Fibroblast of lung (primary cell): ENCODE measurements at regions not wholly inside any gene's neighbourhood (a gene's known extent, or its start where the extent isn't known, plus 50 kb on each side); places are given as distances from the start of the nearest gene placed in this dataset.

Source experiments
- EZH2 ChIP-seq: IDR thresholded peaks from 2 replicates; pipeline ENCODE4 v1.5.1; 2012; ENCODE audit warnings: low read length, control low read depth, mild to moderate bottlenecking; ENCODE audit errors: missing control alignments
- TF ChIP-seq, protein P1 (sequence below), 2 donors: IDR thresholded peaks in 1 of 2; conservative IDR thresholded peaks in 1 of 2; 1 replicate in 1 of 2; 2 replicates in 1 of 2; pipeline ENCODE4 v1.5.1; 2011 to 2012; ENCODE audit warnings: low read length in 2 of 2, control low read depth in 1 of 2, inconsistent platforms in 1 of 2, low read depth in 1 of 2, mild to moderate bottlenecking in 1 of 2

DNA sequence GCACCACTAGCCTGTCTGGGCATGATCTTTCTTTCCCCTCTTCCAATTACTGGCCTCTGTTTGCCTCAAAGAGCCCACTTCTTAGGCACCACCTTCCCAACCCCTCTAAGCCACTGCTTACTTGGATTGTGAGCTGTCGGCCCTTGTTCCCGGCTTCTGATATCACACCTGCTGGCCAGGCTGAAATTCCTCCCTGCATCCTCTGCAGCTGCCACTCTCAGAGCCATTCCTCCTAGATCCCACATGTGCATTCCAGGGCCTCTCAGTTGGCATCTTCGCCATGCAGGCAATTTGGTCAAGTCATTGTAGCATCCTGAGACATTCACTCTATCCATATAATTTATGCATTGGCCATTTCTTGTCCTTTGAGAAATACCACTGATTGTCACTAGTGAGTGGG, 135.9 kb downstream of the OLIG3 start:
- TF ChIP-seq, protein P1, sequence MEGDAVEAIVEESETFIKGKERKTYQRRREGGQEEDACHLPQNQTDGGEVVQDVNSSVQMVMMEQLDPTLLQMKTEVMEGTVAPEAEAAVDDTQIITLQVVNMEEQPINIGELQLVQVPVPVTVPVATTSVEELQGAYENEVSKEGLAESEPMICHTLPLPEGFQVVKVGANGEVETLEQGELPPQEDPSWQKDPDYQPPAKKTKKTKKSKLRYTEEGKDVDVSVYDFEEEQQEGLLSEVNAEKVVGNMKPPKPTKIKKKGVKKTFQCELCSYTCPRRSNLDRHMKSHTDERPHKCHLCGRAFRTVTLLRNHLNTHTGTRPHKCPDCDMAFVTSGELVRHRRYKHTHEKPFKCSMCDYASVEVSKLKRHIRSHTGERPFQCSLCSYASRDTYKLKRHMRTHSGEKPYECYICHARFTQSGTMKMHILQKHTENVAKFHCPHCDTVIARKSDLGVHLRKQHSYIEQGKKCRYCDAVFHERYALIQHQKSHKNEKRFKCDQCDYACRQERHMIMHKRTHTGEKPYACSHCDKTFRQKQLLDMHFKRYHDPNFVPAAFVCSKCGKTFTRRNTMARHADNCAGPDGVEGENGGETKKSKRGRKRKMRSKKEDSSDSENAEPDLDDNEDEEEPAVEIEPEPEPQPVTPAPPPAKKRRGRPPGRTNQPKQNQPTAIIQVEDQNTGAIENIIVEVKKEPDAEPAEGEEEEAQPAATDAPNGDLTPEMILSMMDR (conservative IDR thresholded peaks at IDR 0.05 in 1 of 2, IDR thresholded peaks at IDR 0.05 in 1 of 2; ENCODE audit: low read depth in 1 of 2, low read length in 2 of 2): no peak
- no peak for TF ChIP-seq EZH2
